Activated naive CD4-positive, alpha-beta T cell treated with anti-CD3 and anti-CD28 coated beads for 36 hours (primary cell): ENCODE measurements at regions not wholly inside any gene's neighbourhood (a gene's known extent, or its start where the extent isn't known, plus 50 kb on each side); places are given as distances from the start of the nearest gene placed in this dataset.

Experiments
- CTCF ChIA-PET: fragments of 350-600 bp; sonication (Branson Sonifier 250); formaldehyde crosslinking; loops from one replicate; lab custom pipeline; 2021; ENCODE audit warnings: antibody characterized with exemption; lab: Charles Lee
- DNase-seq: peaks from one replicate; pipeline ENCODE4 v3.0.0-alpha.2; 2020
- H3K27ac Mint-ChIP-seq: one replicate; pipeline ENCODE4 v1.8.0; 2021; ENCODE audit warnings: mild to moderate bottlenecking, mixed read lengths
- H3K27me3 Mint-ChIP-seq: one replicate; pipeline ENCODE4 v1.8.0; 2021; ENCODE audit warnings: low read depth, mixed read lengths
- H3K36me3 Mint-ChIP-seq: one replicate; pipeline ENCODE4 v1.8.0; 2021; ENCODE audit warnings: low read depth, mixed read lengths
- H3K4me1 Mint-ChIP-seq: one replicate; pipeline ENCODE4 v1.8.0; 2021; ENCODE audit warnings: low read depth, mixed read lengths
- H3K4me3 Mint-ChIP-seq: one replicate; pipeline ENCODE4 v1.8.0; 2021; ENCODE audit warnings: mild to moderate bottlenecking, moderate library complexity, mixed read lengths
- H3K9me3 Mint-ChIP-seq: one replicate; pipeline ENCODE4 v1.8.0; 2021; ENCODE audit warnings: mixed read lengths
- intact Hi-C: fragments of 100-400 bp; cut with micrococcal nuclease; formaldehyde crosslinking; loops from one replicate; pipeline ENCODE4 v1.15.1; 2023

GRCh38 chr11:114970927-114971645 is 292.8 kb downstream of the NXPE2 start:
- intact Hi-C loops, result no loop called here
- H3K9me3 Mint-ChIP-seq, result no peaks in the 10 kb centered on the region
- no peaks in the 10 kb centered on the region for H3K36me3 Mint-ChIP-seq
- no peak overlapping the region for H3K27ac Mint-ChIP-seq
- H3K4me1 Mint-ChIP-seq, result no peaks in the 10 kb centered on the region
- CTCF ChIA-PET, result no interaction called here
- peaks cover 6% of the 10 kb centered on the region for H3K27me3 Mint-ChIP-seq
- DNase-seq, result no peak
- H3K4me3 Mint-ChIP-seq, result no peak overlapping the region

- H3K4me3 Mint-ChIP-seq, result no peak overlapping the region
- no peak for DNase-seq
- CTCF ChIA-PET, result no interaction called here
These were observed 293.8 kb downstream of the NXPE2 start for GRCh38 chr11:114972105-114972504.

DNA sequence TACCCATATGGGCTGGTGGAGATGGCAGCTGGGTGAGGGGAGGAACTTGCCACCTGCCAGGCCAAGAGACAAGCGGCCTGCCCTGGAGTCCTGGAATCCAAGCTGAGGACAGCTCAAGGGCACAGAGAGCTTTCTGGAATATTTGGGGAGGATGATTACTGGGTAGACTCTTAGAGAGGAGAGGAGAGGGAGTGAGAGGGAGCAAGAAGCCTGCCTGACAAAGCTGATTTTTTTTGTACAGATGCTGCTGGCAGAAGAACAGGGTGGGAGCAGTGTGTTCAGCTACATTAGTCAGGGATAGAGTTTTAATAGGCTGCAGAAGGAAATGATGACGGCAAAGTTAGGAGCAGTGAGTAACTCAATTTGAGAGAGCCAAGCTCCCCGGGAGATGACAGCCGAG is 299.3 kb downstream of the NXPE2 start:
- H3K4me3 Mint-ChIP-seq, result no peak overlapping the region
- no peaks in the 10 kb centered on the region for H3K4me1 Mint-ChIP-seq
- no peaks in the 10 kb centered on the region for H3K27me3 Mint-ChIP-seq
- CTCF ChIA-PET, result no interaction called here
- no peak overlapping the region for H3K27ac Mint-ChIP-seq
- no peaks in the 10 kb centered on the region for H3K9me3 Mint-ChIP-seq
- DNase-seq, result no peak
- intact Hi-C loops, result no loop called here
- no peaks in the 10 kb centered on the region for H3K36me3 Mint-ChIP-seq

More at GRCh38 chr11:114972105-114972504, 293.8 kb downstream of the NXPE2 start:
- no peak overlapping the region for H3K27ac Mint-ChIP-seq
- no peaks in the 10 kb centered on the region for H3K9me3 Mint-ChIP-seq
- H3K36me3 Mint-ChIP-seq, result no peaks in the 10 kb centered on the region
- intact Hi-C loops, result no loop called here
- no peaks in the 10 kb centered on the region for H3K4me1 Mint-ChIP-seq
- H3K27me3 Mint-ChIP-seq, result peaks cover 6% of the 10 kb centered on the region

DNA sequence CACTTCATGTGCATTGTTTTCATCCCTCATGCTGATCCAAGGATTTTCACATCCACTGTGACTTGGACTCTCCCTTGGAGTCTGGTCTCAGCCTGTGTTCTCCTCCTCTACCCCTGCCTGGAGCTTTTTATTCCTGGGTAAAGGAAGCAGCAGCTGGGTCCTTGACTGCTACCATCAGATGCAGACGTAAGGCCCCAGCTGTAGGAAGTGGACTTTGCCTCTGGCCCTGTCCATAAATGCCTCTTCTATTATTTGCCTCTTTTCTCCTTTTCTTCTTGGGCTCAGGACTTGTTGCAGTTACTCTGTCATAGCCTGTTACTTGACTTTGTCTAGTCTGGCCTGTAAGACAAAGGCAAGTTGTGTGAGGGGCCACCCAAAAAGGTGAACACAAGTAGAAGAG is 303.8 kb downstream of the NXPE2 start:
- no peak for DNase-seq
- intact Hi-C loops, result no loop called here
- H3K4me3 Mint-ChIP-seq, result no peak overlapping the region
- H3K4me1 Mint-ChIP-seq, result no peaks in the 10 kb centered on the region
- no peaks in the 10 kb centered on the region for H3K9me3 Mint-ChIP-seq
- H3K36me3 Mint-ChIP-seq, result no peaks in the 10 kb centered on the region
- H3K27me3 Mint-ChIP-seq, result no peaks in the 10 kb centered on the region
- CTCF ChIA-PET, result no interaction called here
- H3K27ac Mint-ChIP-seq, result no peak overlapping the region

- no peaks in the 10 kb centered on the region for H3K27me3 Mint-ChIP-seq
- intact Hi-C loops, result no loop called here
- H3K9me3 Mint-ChIP-seq, result no peaks in the 10 kb centered on the region
- DNase-seq, result no peak
- no peaks in the 10 kb centered on the region for H3K4me1 Mint-ChIP-seq
- H3K36me3 Mint-ChIP-seq, result no peaks in the 10 kb centered on the region
- H3K27ac Mint-ChIP-seq, result no peak overlapping the region
- no peak overlapping the region for H3K4me3 Mint-ChIP-seq
- CTCF ChIA-PET, result no interaction called here
These were observed 306.4 kb downstream of the NXPE2 start for GRCh38 chr11:114984611-114985163.

DNA sequence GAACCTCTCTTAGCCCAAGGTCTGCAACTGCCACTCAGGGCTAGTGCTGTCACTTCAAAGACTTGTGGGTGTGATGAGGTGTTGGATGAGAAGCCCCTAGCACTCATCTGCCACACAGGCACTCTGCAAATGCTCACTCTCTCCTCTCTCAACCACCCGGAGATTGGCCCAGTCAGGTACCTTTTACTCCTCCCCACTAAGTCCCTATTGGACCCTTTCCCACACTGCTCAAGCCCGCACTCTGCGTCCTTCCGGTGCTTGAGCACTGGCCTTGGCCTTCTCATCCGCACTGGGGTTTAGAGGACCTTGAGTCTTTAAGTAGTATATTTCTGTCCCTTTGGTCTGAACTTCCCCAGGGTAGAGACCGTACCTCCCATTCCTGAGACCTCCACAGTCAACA is 308.0 kb downstream of the NXPE2 start:
- H3K27ac Mint-ChIP-seq, result no peak overlapping the region
- DNase-seq, result no peak
- H3K4me3 Mint-ChIP-seq, result no peak overlapping the region
- H3K4me1 Mint-ChIP-seq, result no peaks in the 10 kb centered on the region
- no peaks in the 10 kb centered on the region for H3K27me3 Mint-ChIP-seq
- intact Hi-C loops, result no loop called here
- CTCF ChIA-PET, result no interaction called here
- H3K9me3 Mint-ChIP-seq, result no peaks in the 10 kb centered on the region
- no peaks in the 10 kb centered on the region for H3K36me3 Mint-ChIP-seq

GRCh38 chr11:114987186-114987760 is 308.9 kb downstream of the NXPE2 start:
- Mint-ChIP-seq H3K27me3 (no peaks in the 10 kb centered on the region), H3K27ac (no peak overlapping the region), H3K9me3 (no peaks in the 10 kb centered on the region), H3K4me3 (no peak overlapping the region), H3K36me3 (no peaks in the 10 kb centered on the region), H3K4me1 (no peaks in the 10 kb centered on the region)
- intact Hi-C loops, result no loop called here
- CTCF ChIA-PET, result no interaction called here
- DNase-seq, result no peak

- no peak overlapping the region for H3K4me3 Mint-ChIP-seq
- H3K27me3 Mint-ChIP-seq, result no peaks in the 10 kb centered on the region
- no peaks in the 10 kb centered on the region for H3K4me1 Mint-ChIP-seq
- no peaks in the 10 kb centered on the region for H3K9me3 Mint-ChIP-seq
- no peak overlapping the region for H3K27ac Mint-ChIP-seq
- no peak for DNase-seq
- intact Hi-C loops, result no loop called here
- H3K36me3 Mint-ChIP-seq, result no peaks in the 10 kb centered on the region
- CTCF ChIA-PET, result no interaction called here
These were observed 310.3 kb downstream of the NXPE2 start for GRCh38 chr11:114988644-114989043.

- intact Hi-C loops, result no loop called here
- Mint-ChIP-seq H3K4me3 (no peak overlapping the region), H3K27ac (no peak overlapping the region), H3K27me3 (no peaks in the 10 kb centered on the region), H3K36me3 (no peaks in the 10 kb centered on the region), H3K4me1 (no peaks in the 10 kb centered on the region), H3K9me3 (no peaks in the 10 kb centered on the region)
- no peak for DNase-seq
- CTCF ChIA-PET, result no interaction called here
These were observed 311.2 kb downstream of the NXPE2 start for GRCh38 chr11:114989536-114989935.

DNA sequence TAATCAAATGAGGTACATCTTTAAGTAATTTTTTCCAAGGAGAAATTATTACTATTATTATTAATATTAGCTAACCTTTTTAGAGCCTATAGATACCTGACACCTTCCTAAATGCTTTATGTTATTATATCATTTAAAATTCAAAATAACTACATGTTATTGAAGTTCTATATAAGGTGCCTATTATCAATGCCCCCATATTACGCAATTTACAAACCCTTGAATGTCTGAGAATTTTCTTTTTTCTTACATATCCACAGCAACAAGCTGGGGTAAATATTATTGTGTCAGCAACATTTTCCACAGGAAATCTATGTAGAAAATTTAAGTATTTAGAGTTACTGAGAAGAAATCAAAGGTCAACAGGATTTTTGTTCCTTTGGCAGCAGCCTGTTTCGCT is 327.3 kb downstream of the NXPE2 start:
- Mint-ChIP-seq H3K27me3 (peaks cover 2% of the 10 kb centered on the region), H3K36me3 (no peaks in the 10 kb centered on the region), H3K4me3 (no peak overlapping the region), H3K4me1 (no peaks in the 10 kb centered on the region), H3K27ac (no peak overlapping the region), H3K9me3 (no peaks in the 10 kb centered on the region)
- DNase-seq, result no peak
- intact Hi-C loops, result no loop called here
- CTCF ChIA-PET, result no interaction called here

DNA sequence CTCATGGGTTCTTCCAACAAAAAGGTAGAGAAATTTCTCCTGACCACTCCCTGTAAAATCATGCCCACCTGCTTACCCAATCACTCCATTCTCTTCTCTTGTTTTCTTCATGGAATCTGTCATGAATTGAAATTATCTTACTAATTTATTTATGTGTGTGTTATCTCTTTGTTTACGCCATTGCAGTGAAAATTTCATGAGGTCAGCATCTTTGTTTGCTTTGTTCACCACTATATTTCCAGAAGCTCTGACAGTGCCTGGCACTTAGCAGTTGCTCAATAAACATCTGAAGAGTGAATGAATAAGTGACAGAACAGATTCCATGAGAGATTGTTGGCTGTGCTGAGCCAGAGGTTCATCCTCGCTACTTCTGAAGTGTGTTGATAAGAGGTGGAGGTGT is 329.5 kb downstream of the NXPE2 start:
- no peaks in the 10 kb centered on the region for H3K9me3 Mint-ChIP-seq
- H3K4me3 Mint-ChIP-seq, result no peak overlapping the region
- peaks cover 2% of the 10 kb centered on the region for H3K27me3 Mint-ChIP-seq
- H3K4me1 Mint-ChIP-seq, result no peaks in the 10 kb centered on the region
- CTCF ChIA-PET, result no interaction called here
- H3K36me3 Mint-ChIP-seq, result no peaks in the 10 kb centered on the region
- intact Hi-C loops, result no loop called here
- no peak overlapping the region for H3K27ac Mint-ChIP-seq
- no peak for DNase-seq

GRCh38 chr11:115008799-115009198 is 330.5 kb downstream of the NXPE2 start:
- no peaks in the 10 kb centered on the region for H3K4me1 Mint-ChIP-seq
- no peak for DNase-seq

DNA sequence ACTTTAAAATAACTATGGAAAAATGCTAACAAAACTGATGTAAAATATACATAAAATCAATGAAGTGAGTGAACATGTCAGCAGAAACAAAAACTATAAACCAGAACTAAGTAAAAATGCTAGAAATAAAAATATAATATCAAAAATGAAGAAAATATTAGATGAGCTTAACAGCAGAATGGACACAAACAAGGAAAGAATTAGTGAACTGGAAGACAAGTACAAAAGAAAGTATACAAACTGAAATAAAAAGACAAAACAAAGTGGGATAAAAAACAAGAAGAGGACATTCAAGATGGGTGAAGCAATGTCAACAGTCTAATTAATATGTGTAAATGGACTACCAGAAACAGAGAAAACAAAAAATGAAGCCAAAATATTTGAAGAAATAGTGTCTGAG is 339.2 kb downstream of the NXPE2 start:
- Mint-ChIP-seq H3K4me1 (no peaks in the 10 kb centered on the region), H3K4me3 (no peak overlapping the region), H3K27me3 (peaks cover 4% of the 10 kb centered on the region), H3K9me3 (peaks cover 19% of the 10 kb centered on the region), H3K27ac (peak overlapping the region; percentile 5), H3K36me3 (no peaks in the 10 kb centered on the region)
- no peak for DNase-seq
- CTCF ChIA-PET, result no interaction called here
- intact Hi-C loops, result no loop called here

More at GRCh38 chr11:115008799-115009198, 330.5 kb downstream of the NXPE2 start:
- no peak overlapping the region for H3K4me3 Mint-ChIP-seq
- peaks cover 4% of the 10 kb centered on the region for H3K27me3 Mint-ChIP-seq
- CTCF ChIA-PET, result no interaction called here
- no peak overlapping the region for H3K27ac Mint-ChIP-seq
- H3K36me3 Mint-ChIP-seq, result no peaks in the 10 kb centered on the region
- no peaks in the 10 kb centered on the region for H3K9me3 Mint-ChIP-seq
- intact Hi-C loops, result no loop called here
